ENCODE measurements at regions not wholly inside any gene's neighbourhood (a gene's known extent, or its start where the extent isn't known, plus 50 kb on each side); places are given as distances from the start of the nearest gene placed in this dataset.

- TF ChIP-seq TCF3 (IDR thresholded peaks at IDR 0.05; ENCODE audit: borderline replicate concordance, insufficient read depth, low read depth, low read length) (peak; percentile 98), BCLAF1 (IDR thresholded peaks at IDR 0.05) (no peak), PML (IDR thresholded peaks at IDR 0.05; ENCODE audit: low read length) (no peak), CUX1 (IDR thresholded peaks at IDR 0.05; ENCODE audit: insufficient replicate concordance, low read depth, low read length) (peak; percentile 83), POLR2AphosphoS5 (IDR thresholded peaks at IDR 0.05; ENCODE audit: low read length) (no peak; the same call in 1 of the 2 replicates), E2F8 (IDR thresholded peaks at IDR 0.05; ENCODE audit: low read depth, partially characterized antibody) (no peak), HSF1 (IDR thresholded peaks at IDR 0.05; ENCODE audit: low read depth, low read length) (no peak), STAT1 (conservative IDR thresholded peaks at IDR 0.05) (no peak), PKNOX1 (IDR thresholded peaks at IDR 0.05) (peak; percentile 96), LARP7 (IDR thresholded peaks at IDR 0.05) (no peak), FOXM1 (IDR thresholded peaks at IDR 0.05; ENCODE audit: low read depth, low read length) (no peak), ETV6 (conservative IDR thresholded peaks at IDR 0.05 in 1 of 2, IDR thresholded peaks at IDR 0.05 in 1 of 2; ENCODE audit: borderline replicate concordance in 1 of 2, low read depth in 1 of 2) (peak in 1 of 2 experiments; percentile 98; a peak in 2 of 4 replicates)
Observed at GRCh38 chr9:109974143-109974917, 194.3 kb downstream of the PALM2AKAP2 start (continued).
